ENCODE measurements at regions not wholly inside any gene's neighbourhood (a gene's known extent, or its start where the extent isn't known, plus 50 kb on each side); places are given as distances from the start of the nearest gene placed in this dataset.

- Mint-ChIP-seq H3K4me1 (ENCODE audit: low read depth, unreplicated experiment) (no peaks in the 10 kb centered on the region), H3K4me3 (ENCODE audit: unreplicated experiment) (no peak overlapping the region), H3K27ac (ENCODE audit: unreplicated experiment) (no peak overlapping the region), H3K36me3 (ENCODE audit: low read depth, unreplicated experiment) (no peaks in the 10 kb centered on the region), H3K27me3 (ENCODE audit: low read depth, unreplicated experiment) (peaks cover 11% of the 10 kb centered on the region), H3K9me3 (ENCODE audit: unreplicated experiment) (peaks cover 2% of the 10 kb centered on the region)
- Histone ChIP-seq H3K9me3 (ENCODE audit: insufficient read depth, low read depth, low read length) (no peaks in the 10 kb centered on the region), H4K20me1 (ENCODE audit: insufficient read depth, low read length) (no peaks in the 10 kb centered on the region), H3K27ac (ENCODE audit: low read depth, low read length) (no peak overlapping the region), H3K27me3 (ENCODE audit: insufficient read depth, low read length) (no peaks in the 10 kb centered on the region), H2AFZ (ENCODE audit: low read depth, low read length) (no peak overlapping the region), H3K4me2 (ENCODE audit: low read length) (no peak overlapping the region), H3K9ac (ENCODE audit: low read length) (no peak overlapping the region), H3K4me3 (ENCODE audit: insufficient read depth, low read depth, low read length) (no peak overlapping the region), H3K79me2 (ENCODE audit: insufficient read depth, low read length) (no peaks in the 10 kb centered on the region), H3K4me1 (ENCODE audit: insufficient read depth, low read length) (no peaks in the 10 kb centered on the region), H3K36me3 (ENCODE audit: insufficient read depth, low read length) (no peaks in the 10 kb centered on the region)
- DNase-seq (ENCODE audit: low read depth) (no peak), FAIRE-seq (no peak)
- TF ChIP-seq EZH2 (IDR thresholded peaks at IDR 0.05; ENCODE audit: insufficient read depth, low read length) = no peak
- TF ChIP-seq CTCF (IDR thresholded peaks at IDR 0.05; ENCODE audit: insufficient read depth, low read depth, low read length) = no peak
Observed at GRCh38 chr16:9580025-9580424, 488.6 kb downstream of the HAPSTR1 start.

- no peak overlapping the region for H3K4me3 ChIP-seq (ENCODE audit: insufficient read depth, low read depth, low read length)
- H4K20me1 ChIP-seq (ENCODE audit: insufficient read depth, low read length) = no peaks in the 10 kb centered on the region
- H3K4me3 Mint-ChIP-seq (ENCODE audit: unreplicated experiment) = no peak overlapping the region
- H3K27ac Mint-ChIP-seq (ENCODE audit: unreplicated experiment) = no peak overlapping the region
- no peaks in the 10 kb centered on the region for H3K9me3 ChIP-seq (ENCODE audit: insufficient read depth, low read depth, low read length)
- H3K27ac ChIP-seq (ENCODE audit: low read depth, low read length) = no peak overlapping the region
- H3K4me1 ChIP-seq (ENCODE audit: insufficient read depth, low read length) = no peaks in the 10 kb centered on the region
- DNase-seq (ENCODE audit: low read depth) (no peak), FAIRE-seq (no peak)
- no peaks in the 10 kb centered on the region for H3K36me3 Mint-ChIP-seq (ENCODE audit: low read depth, unreplicated experiment)
- no peak overlapping the region for H2AFZ ChIP-seq (ENCODE audit: low read depth, low read length)
- no peaks in the 10 kb centered on the region for H3K27me3 ChIP-seq (ENCODE audit: insufficient read depth, low read length)
- no peak overlapping the region for H3K9ac ChIP-seq (ENCODE audit: low read length)
- no peaks in the 10 kb centered on the region for H3K79me2 ChIP-seq (ENCODE audit: insufficient read depth, low read length)
- H3K9me3 Mint-ChIP-seq (ENCODE audit: unreplicated experiment) = peaks cover 9% of the 10 kb centered on the region
- no peak for TF ChIP-seq EZH2 (IDR thresholded peaks at IDR 0.05; ENCODE audit: insufficient read depth, low read length)
- peaks cover 21% of the 10 kb centered on the region for H3K27me3 Mint-ChIP-seq (ENCODE audit: low read depth, unreplicated experiment)
- H3K4me1 Mint-ChIP-seq (ENCODE audit: low read depth, unreplicated experiment) = peaks cover 8% of the 10 kb centered on the region
- no peaks in the 10 kb centered on the region for H3K36me3 ChIP-seq (ENCODE audit: insufficient read depth, low read length)
- no peak overlapping the region for H3K4me2 ChIP-seq (ENCODE audit: low read length)
Observed at GRCh38 chr16:9593440-9593839, 502.0 kb downstream of the HAPSTR1 start.

GRCh38 chr16:9594047-9594446 is 502.6 kb downstream of the HAPSTR1 start:
- no peak overlapping the region for H3K4me2 ChIP-seq (ENCODE audit: low read length)
- no peak for FAIRE-seq
- no peak overlapping the region for H3K9ac ChIP-seq (ENCODE audit: low read length)
- no peaks in the 10 kb centered on the region for H3K27me3 ChIP-seq (ENCODE audit: insufficient read depth, low read length)
- H3K4me1 ChIP-seq (ENCODE audit: insufficient read depth, low read length) = no peaks in the 10 kb centered on the region
- H3K27ac ChIP-seq (ENCODE audit: low read depth, low read length) = no peak overlapping the region
- Mint-ChIP-seq H3K9me3 (ENCODE audit: unreplicated experiment) (peaks cover 9% of the 10 kb centered on the region), H3K4me1 (ENCODE audit: low read depth, unreplicated experiment) (peaks cover 8% of the 10 kb centered on the region), H3K27me3 (ENCODE audit: low read depth, unreplicated experiment) (peaks cover 21% of the 10 kb centered on the region), H3K4me3 (ENCODE audit: unreplicated experiment) (no peak overlapping the region), H3K27ac (ENCODE audit: unreplicated experiment) (no peak overlapping the region), H3K36me3 (ENCODE audit: low read depth, unreplicated experiment) (no peaks in the 10 kb centered on the region)
- no peaks in the 10 kb centered on the region for H3K79me2 ChIP-seq (ENCODE audit: insufficient read depth, low read length)
- no peaks in the 10 kb centered on the region for H3K9me3 ChIP-seq (ENCODE audit: insufficient read depth, low read depth, low read length)
- no peak overlapping the region for H2AFZ ChIP-seq (ENCODE audit: low read depth, low read length)
- no peaks in the 10 kb centered on the region for H3K36me3 ChIP-seq (ENCODE audit: insufficient read depth, low read length)
- no peaks in the 10 kb centered on the region for H4K20me1 ChIP-seq (ENCODE audit: insufficient read depth, low read length)
- H3K4me3 ChIP-seq (ENCODE audit: insufficient read depth, low read depth, low read length) = no peak overlapping the region
- TF ChIP-seq EZH2 (IDR thresholded peaks at IDR 0.05; ENCODE audit: insufficient read depth, low read length) (no peak), CTCF (IDR thresholded peaks at IDR 0.05; ENCODE audit: insufficient read depth, low read depth, low read length) (no peak)
- no peak for DNase-seq (ENCODE audit: low read depth)
